ENCODE measurements at regions not wholly inside any gene's neighbourhood (a gene's known extent, or its start where the extent isn't known, plus 50 kb on each side); places are given as distances from the start of the nearest gene placed in this dataset.

DNA sequence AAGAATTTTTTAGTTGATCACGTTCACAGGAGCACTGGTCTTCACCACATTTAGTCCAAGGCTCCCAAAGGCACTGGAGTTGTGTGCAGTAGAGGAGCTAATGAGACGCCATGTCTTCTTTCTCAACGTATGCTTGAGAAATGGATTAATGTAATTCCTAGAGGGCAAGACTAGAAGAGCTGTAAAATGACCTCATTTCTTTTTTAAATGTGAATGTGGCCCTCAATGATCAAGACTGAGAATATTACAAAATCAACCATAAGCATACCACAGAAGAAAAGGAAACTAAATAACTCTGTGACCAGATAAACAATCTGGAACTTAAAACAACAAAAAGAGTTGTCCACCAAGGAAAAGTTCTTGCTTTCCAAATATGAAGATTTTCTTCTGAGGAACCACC, 112.1 kb upstream of the THBS1 start:
- H3K79me2 ChIP-seq (ENCODE audit: insufficient read depth, low read length): no peaks in the 10 kb centered on the region
- no peaks in the 10 kb centered on the region for H4K20me1 ChIP-seq (ENCODE audit: insufficient read depth, low read length)
- FAIRE-seq (no peak), DNase-seq (ENCODE audit: low spot score) (no peak), ATAC-seq (no peak)
- intact Hi-C loops (cut with micrococcal nuclease; ENCODE audit: unreplicated experiment): no loop called here
- no peaks in the 10 kb centered on the region for H3K9me3 ChIP-seq (ENCODE audit: low read length)
- no peak overlapping the region for H2AFZ ChIP-seq (ENCODE audit: low read length)
- H3K36me3 ChIP-seq (replicated peaks in 1 of 2; ENCODE audit: control insufficient read depth in 1 of 2, insufficient read depth in 2 of 2, low read length in 2 of 2): no peaks in the 10 kb centered on the region
- CTCF ChIA-PET (ENCODE audit: low intra/inter-chr PET ratio, low total read pairs): no interaction called here
- no peak overlapping the region for H3K27ac ChIP-seq (ENCODE audit: extremely low read length, insufficient read depth, low read length)
- no peaks in the 10 kb centered on the region for H3K4me1 ChIP-seq (ENCODE audit: insufficient read depth, low read length)
- WGBS (ENCODE audit: low lambda C conversion rate): 70% methylated on average over 3 of the region's 3 CpGs
- H3K4me3 ChIP-seq (replicated peaks in 1 of 3; ENCODE audit: insufficient read depth in 1 of 3, low read depth in 2 of 3, low read length in 3 of 3): no peak overlapping the region
- H3K27me3 ChIP-seq (ENCODE audit: control insufficient read depth in 1 of 2, insufficient read depth in 2 of 2, low read length in 2 of 2): no peaks in the 10 kb centered on the region; a peak in 2 of 5 replicates
- POLR2A ChIA-PET: no interaction called here
- H3K9ac ChIP-seq (ENCODE audit: insufficient read depth, low read depth, low read length): no peak overlapping the region
- H3K4me2 ChIP-seq (ENCODE audit: low read depth, low read length): no peak overlapping the region
- BruUV-seq (replicated peaks): no TSS peak
- in situ Hi-C loops (cut with HindIII; ENCODE audit: extremely low pct_ligation_motif_present, low pct_unique_long_range_greater_than_20kb): no loop called here
- TF ChIP-seq RFX1 (IDR thresholded peaks at IDR 0.05) (no peak), ZNF331 (CRISPR knock-in tag; IDR thresholded peaks at IDR 0.05) (no peak), NFYC (CRISPR knock-in tag; IDR thresholded peaks at IDR 0.05) (no peak), ZNF501 (CRISPR knock-in tag; IDR thresholded peaks at IDR 0.05) (no peak), HCFC1 (IDR thresholded peaks at IDR 0.05; ENCODE audit: low read depth, low read length) (no peak), ZNF143 (CRISPR knock-in tag; IDR thresholded peaks at IDR 0.05) (no peak), ZC3H13 (CRISPR knock-in tag; IDR thresholded peaks at IDR 0.05) (no peak), ZKSCAN1 (IDR thresholded peaks at IDR 0.05; ENCODE audit: low read length) (no peak), MATR3 (CRISPR knock-in tag; IDR thresholded peaks at IDR 0.05) (no peak), ZNF670 (CRISPR knock-in tag; IDR thresholded peaks at IDR 0.05; ENCODE audit: borderline replicate concordance) (no peak), DR1 (CRISPR knock-in tag; IDR thresholded peaks at IDR 0.05) (no peak), ATF7-NPFF (CRISPR knock-in tag; IDR thresholded peaks at IDR 0.05; ENCODE audit: low read depth) (no peak), ZNF292 (CRISPR knock-in tag; IDR thresholded peaks at IDR 0.05; ENCODE audit: borderline replicate concordance, low read depth) (no peak)
- TF ChIP-seq, protein P1, sequence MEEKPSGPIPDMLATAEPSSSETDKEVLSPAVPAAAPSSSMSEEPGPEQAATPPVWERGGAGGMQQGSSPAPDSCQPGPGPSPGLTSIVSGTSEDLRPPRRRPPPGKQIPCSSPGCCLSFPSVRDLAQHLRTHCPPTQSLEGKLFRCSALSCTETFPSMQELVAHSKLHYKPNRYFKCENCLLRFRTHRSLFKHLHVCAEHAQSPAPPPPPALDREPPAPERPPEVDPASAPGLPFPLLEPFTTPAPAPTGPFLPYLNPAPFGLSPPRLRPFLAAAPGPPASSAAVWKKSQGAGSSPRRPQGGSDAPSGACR (CRISPR knock-in tag; IDR thresholded peaks at IDR 0.05): no peak
- TF ChIP-seq, protein P2, sequence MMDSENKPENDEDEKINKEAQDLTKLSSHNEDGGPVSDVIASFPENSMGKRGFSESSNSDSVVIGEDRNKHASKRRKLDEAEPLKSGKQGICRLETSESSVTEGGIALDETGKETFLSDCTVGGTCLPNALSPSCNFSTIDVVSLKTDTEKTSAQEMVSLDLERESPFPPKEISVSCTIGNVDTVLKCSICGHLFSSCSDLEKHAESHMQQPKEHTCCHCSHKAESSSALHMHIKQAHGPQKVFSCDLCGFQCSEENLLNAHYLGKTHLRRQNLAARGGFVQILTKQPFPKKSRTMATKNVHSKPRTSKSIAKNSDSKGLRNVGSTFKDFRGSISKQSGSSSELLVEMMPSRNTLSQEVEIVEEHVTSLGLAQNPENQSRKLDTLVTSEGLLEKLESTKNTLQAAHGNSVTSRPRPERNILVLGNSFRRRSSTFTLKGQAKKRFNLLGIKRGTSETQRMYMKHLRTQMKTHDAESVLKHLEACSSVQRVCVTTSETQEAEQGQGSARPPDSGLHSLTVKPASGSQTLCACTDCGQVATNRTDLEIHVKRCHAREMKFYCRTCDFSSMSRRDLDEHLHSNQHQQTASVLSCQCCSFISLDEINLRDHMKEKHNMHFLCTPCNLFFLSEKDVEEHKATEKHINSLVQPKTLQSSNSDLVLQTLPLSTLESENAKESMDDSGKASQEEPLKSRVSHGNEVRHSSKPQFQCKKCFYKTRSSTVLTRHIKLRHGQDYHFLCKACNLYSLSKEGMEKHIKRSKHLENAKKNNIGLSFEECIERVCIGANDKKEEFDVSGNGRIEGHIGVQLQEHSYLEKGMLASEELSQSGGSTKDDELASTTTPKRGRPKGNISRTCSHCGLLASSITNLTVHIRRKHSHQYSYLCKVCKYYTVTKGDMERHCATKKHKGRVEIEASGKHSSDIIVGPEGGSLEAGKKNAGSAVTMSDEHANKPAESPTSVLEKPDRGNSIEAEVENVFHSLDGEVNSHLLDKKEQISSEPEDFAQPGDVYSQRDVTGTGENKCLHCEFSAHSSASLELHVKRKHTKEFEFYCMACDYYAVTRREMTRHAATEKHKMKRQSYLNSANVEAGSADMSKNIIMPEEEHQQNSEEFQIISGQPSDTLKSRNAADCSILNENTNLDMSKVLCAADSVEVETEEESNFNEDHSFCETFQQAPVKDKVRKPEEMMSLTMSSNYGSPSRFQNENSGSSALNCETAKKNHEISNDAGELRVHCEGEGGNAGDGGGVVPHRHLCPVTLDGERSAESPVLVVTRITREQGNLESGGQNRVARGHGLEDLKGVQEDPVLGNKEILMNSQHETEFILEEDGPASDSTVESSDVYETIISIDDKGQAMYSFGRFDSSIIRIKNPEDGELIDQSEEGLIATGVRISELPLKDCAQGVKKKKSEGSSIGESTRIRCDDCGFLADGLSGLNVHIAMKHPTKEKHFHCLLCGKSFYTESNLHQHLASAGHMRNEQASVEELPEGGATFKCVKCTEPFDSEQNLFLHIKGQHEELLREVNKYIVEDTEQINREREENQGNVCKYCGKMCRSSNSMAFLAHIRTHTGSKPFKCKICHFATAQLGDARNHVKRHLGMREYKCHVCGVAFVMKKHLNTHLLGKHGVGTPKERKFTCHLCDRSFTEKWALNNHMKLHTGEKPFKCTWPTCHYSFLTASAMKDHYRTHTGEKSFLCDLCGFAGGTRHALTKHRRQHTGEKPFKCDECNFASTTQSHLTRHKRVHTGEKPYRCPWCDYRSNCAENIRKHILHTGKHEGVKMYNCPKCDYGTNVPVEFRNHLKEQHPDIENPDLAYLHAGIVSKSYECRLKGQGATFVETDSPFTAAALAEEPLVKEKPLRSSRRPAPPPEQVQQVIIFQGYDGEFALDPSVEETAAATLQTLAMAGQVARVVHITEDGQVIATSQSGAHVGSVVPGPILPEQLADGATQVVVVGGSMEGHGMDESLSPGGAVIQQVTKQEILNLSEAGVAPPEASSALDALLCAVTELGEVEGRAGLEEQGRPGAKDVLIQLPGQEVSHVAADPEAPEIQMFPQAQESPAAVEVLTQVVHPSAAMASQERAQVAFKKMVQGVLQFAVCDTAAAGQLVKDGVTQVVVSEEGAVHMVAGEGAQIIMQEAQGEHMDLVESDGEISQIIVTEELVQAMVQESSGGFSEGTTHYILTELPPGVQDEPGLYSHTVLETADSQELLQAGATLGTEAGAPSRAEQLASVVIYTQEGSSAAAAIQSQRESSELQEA (CRISPR knock-in tag; IDR thresholded peaks at IDR 0.05; ENCODE audit: not compliant biosample characterization): no peak
- TF ChIP-seq, protein P3, sequence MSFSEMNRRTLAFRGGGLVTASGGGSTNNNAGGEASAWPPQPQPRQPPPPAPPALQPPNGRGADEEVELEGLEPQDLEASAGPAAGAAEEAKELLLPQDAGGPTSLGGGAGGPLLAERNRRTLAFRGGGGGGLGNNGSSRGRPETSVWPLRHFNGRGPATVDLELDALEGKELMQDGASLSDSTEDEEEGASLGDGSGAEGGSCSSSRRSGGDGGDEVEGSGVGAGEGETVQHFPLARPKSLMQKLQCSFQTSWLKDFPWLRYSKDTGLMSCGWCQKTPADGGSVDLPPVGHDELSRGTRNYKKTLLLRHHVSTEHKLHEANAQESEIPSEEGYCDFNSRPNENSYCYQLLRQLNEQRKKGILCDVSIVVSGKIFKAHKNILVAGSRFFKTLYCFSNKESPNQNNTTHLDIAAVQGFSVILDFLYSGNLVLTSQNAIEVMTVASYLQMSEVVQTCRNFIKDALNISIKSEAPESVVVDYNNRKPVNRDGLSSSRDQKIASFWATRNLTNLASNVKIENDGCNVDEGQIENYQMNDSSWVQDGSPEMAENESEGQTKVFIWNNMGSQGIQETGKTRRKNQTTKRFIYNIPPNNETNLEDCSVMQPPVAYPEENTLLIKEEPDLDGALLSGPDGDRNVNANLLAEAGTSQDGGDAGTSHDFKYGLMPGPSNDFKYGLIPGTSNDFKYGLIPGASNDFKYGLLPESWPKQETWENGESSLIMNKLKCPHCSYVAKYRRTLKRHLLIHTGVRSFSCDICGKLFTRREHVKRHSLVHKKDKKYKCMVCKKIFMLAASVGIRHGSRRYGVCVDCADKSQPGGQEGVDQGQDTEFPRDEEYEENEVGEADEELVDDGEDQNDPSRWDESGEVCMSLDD (CRISPR knock-in tag; IDR thresholded peaks at IDR 0.05; ENCODE audit: borderline replicate concordance): no peak
